ENCODE measurements at regions not wholly inside any gene's neighbourhood (a gene's known extent, or its start where the extent isn't known, plus 50 kb on each side); places are given as distances from the start of the nearest gene placed in this dataset.

- Histone ChIP-seq H3K4me1 (ENCODE audit: insufficient read depth, low read length) (no peaks in the 10 kb centered on the region), H2BK120ac (ENCODE audit: low read depth, low read length, poor library complexity, severe bottlenecking) (no peak overlapping the region), H3K23ac (ENCODE audit: insufficient read length, low read depth, low read length) (no peak overlapping the region), H2BK15ac (ENCODE audit: low read depth, low read length) (no peak overlapping the region), H3K79me2 (ENCODE audit: insufficient read depth, low read length) (no peaks in the 10 kb centered on the region), H2AK5ac (ENCODE audit: insufficient read length, low read length) (no peak overlapping the region), H3K23me2 (ENCODE audit: insufficient read length, low read depth, low read length, poor library complexity, severe bottlenecking) (no peaks in the 10 kb centered on the region), H4K20me1 (ENCODE audit: control insufficient read depth, insufficient read depth, insufficient read length) (no peaks in the 10 kb centered on the region), H3K9ac (ENCODE audit: extremely low read depth, insufficient read length, low read length) (no peak overlapping the region), H3K14ac (ENCODE audit: insufficient read depth, low read length) (no peak overlapping the region), H4K8ac (replicated peaks; ENCODE audit: insufficient read length, low read depth, low read length) (no peak overlapping the region), H2BK5ac (ENCODE audit: insufficient read length, low read length) (no peak overlapping the region), H2AFZ (ENCODE audit: low read length) (no peak overlapping the region), H2BK20ac (ENCODE audit: low read depth, low read length, poor library complexity, severe bottlenecking) (no peak overlapping the region), H3K27me3 (ENCODE audit: insufficient read depth, low read length) (no peaks in the 10 kb centered on the region), H3K56ac (ENCODE audit: insufficient read length, low read depth, low read length) (no peak overlapping the region), H3K79me1 (ENCODE audit: insufficient read depth, low read depth, low read length, poor library complexity, severe bottlenecking) (no peaks in the 10 kb centered on the region), H3K27ac (ENCODE audit: insufficient read length, low read depth, low read length) (no peak overlapping the region), H2BK12ac (ENCODE audit: insufficient read length, low read depth, low read length) (no peak overlapping the region), H3T11ph (ENCODE audit: low read length) (no peak overlapping the region), H3K4ac (ENCODE audit: low read depth, low read length) (no peak overlapping the region), H3K4me2 (ENCODE audit: insufficient read depth, insufficient read length, low read length) (no peak overlapping the region), H3K9me3 (ENCODE audit: control insufficient read depth, low read depth, low read length) (no peaks in the 10 kb centered on the region), H4K91ac (ENCODE audit: insufficient read length, low read depth, low read length) (no peak overlapping the region), H3K18ac (ENCODE audit: insufficient read length, low read depth, low read length) (no peak overlapping the region), H4K5ac (ENCODE audit: insufficient read length, low read depth, low read length) (no peak overlapping the region)
- Mint-ChIP-seq H3K36me3 (ENCODE audit: insufficient read depth in 1 of 3, low read depth in 3 of 3) (peaks cover 0 to 17% (median 15%) of the 10 kb centered on the region in 3 experiments; a peak in 5 of 7 replicates), H3K4me1 (no peaks in the 10 kb centered on the region), H3K27ac (no peak overlapping the region), H3K9me3 (peaks cover 9 to 14% of the 10 kb centered on the region in 2 experiments; a peak in 4 of 5 replicates), H3K27me3 (ENCODE audit: low read depth) (no peaks in the 10 kb centered on the region), H3K4me3 (no peak overlapping the region)
- DNase-seq, result no peak
- WGBS (ENCODE audit: extremely low coverage, insufficient read length, low lambda C conversion rate), result no CpG with 5 or more reads among the region's 3 CpGs
- TF ChIP-seq CTCF (conservative IDR thresholded peaks at IDR 0.05), result no peak
Observed at GRCh38 chr5:124416627-124417026, 329.8 kb downstream of the ZNF608 start.
